ENCODE measurements at regions not wholly inside any gene's neighbourhood (a gene's known extent, or its start where the extent isn't known, plus 50 kb on each side); places are given as distances from the start of the nearest gene placed in this dataset.
"Not testable (repeated sequence)": the region's sequence is repeated elsewhere in the genome, so short reads cannot be mapped to it uniquely, and the experiment has no call there.

GRCh38 chr11:112661146-112661545 is 300.1 kb upstream of the NCAM1 start:
- no peak for DNase-seq

GRCh38 chr11:112661571-112661970 is 299.6 kb upstream of the NCAM1 start:
- DNase-seq: no peak

- peak in 1 of 2 experiments; percentile 70 for DNase-seq
Measured at GRCh38 chr11:112662554-112662953, 298.7 kb upstream of the NCAM1 start.

GRCh38 chr11:112663947-112664634 is 297.1 kb upstream of the NCAM1 start:
- no peak for DNase-seq

GRCh38 chr11:112665291-112665690 is 295.9 kb upstream of the NCAM1 start:
- DNase-seq: no peak

- no peak for DNase-seq
Measured at GRCh38 chr11:112666253-112666652, 295.0 kb upstream of the NCAM1 start.

GRCh38 chr11:112670806-112671570 is 290.2 kb upstream of the NCAM1 start:
- DNase-seq: no peak

- DNase-seq: not testable (repeated sequence)
Measured at GRCh38 chr11:112673401-112673800, 287.8 kb upstream of the NCAM1 start.

- no peak for DNase-seq
Measured at GRCh38 chr11:112685111-112685510, 276.1 kb upstream of the NCAM1 start.

GRCh38 chr11:112689851-112690250 is 271.4 kb upstream of the NCAM1 start:
- DNase-seq: no peak

- no peak for DNase-seq
Measured at GRCh38 chr11:112693781-112694180, 267.4 kb upstream of the NCAM1 start.

- DNase-seq: no peak
Measured at GRCh38 chr11:112694245-112694644, 267.0 kb upstream of the NCAM1 start.

- no peak for DNase-seq
Measured at GRCh38 chr11:112694813-112695212, 266.4 kb upstream of the NCAM1 start.

- peak in 1 of 2 experiments; percentile 31 for DNase-seq
Measured at GRCh38 chr11:112697391-112698178, 263.6 kb upstream of the NCAM1 start.

- DNase-seq: no peak
Measured at GRCh38 chr11:112705148-112705547, 256.1 kb upstream of the NCAM1 start.

GRCh38 chr11:112706863-112707262 is 254.4 kb upstream of the NCAM1 start:
- DNase-seq: no peak

GRCh38 chr11:112714340-112714739 is 246.9 kb upstream of the NCAM1 start:
- DNase-seq: not testable (repeated sequence)

GRCh38 chr11:112715056-112715455 is 246.2 kb upstream of the NCAM1 start:
- no peak for DNase-seq

- DNase-seq: peak in 1 of 2 experiments; percentile 37
Measured at GRCh38 chr11:112718483-112718882, 242.7 kb upstream of the NCAM1 start.

- no peak for DNase-seq
Measured at GRCh38 chr11:112719736-112720525, 241.3 kb upstream of the NCAM1 start.

- DNase-seq: no peak
Measured at GRCh38 chr11:112722148-112722547, 239.1 kb upstream of the NCAM1 start.

GRCh38 chr11:112722876-112723275 is 238.3 kb upstream of the NCAM1 start:
- DNase-seq: no peak
